Uterus (tissue), 3 donors: ENCODE measurements at regions not wholly inside any gene's neighbourhood (a gene's known extent, or its start where the extent isn't known, plus 50 kb on each side); places are given as distances from the start of the nearest gene placed in this dataset.

Source experiments
- DNase-seq, 2 donors: peaks; one replicate each; pipeline ENCODE4 v3.0.0-alpha.2; 2019 to 2020
- H3K27ac ChIP-seq, 2 donors: fragments of 200-600 bp; sonication (generic); 1 replicate in 1 of 2; 2 replicates in 1 of 2; pipeline ENCODE4 v1.5.1; 2016 to 2018
- H3K27me3 ChIP-seq, 2 donors: fragments of 200-600 bp; sonication (generic); one replicate each; pipeline ENCODE4 v1.5.1; 2018 to 2019; ENCODE audit warnings: control low read depth in 1 of 2
- H3K36me3 ChIP-seq, 2 donors: fragments of 200-600 bp; sonication (generic); one replicate each; pipeline ENCODE4 v1.5.1; 2019; ENCODE audit warnings: control low read depth in 1 of 2
- H3K4me1 ChIP-seq, 2 donors: fragments of 200-600 bp; sonication (generic); one replicate each; pipeline ENCODE4 v1.5.1; 2018 to 2019; ENCODE audit warnings: control low read depth in 1 of 2
- H3K4me3 ChIP-seq, 2 donors: fragments of 200-600 bp; sonication (generic); 1 replicate in 1 of 2; 2 replicates in 1 of 2; pipeline ENCODE4 v1.5.1; 2018 to 2019; ENCODE audit warnings: mild to moderate bottlenecking in 1 of 2
- H3K9me3 ChIP-seq, 2 donors: fragments of 200-600 bp; sonication (generic); one replicate each; pipeline ENCODE4 v1.5.1; 2019; ENCODE audit warnings: control low read depth in 1 of 2
- CTCF ChIP-seq, 4 experiments: fragments of 200-600 bp in 2 of 4; fragments of 450-650 bp in 2 of 4; sonication (generic) in 2 of 4; IDR thresholded peaks; one replicate each; pipeline ENCODE4 v1.5.1; 2016 to 2019; ENCODE audit warnings: antibody characterized with exemption in 4 of 4, mild to moderate bottlenecking in 2 of 4, moderate library complexity in 1 of 4
- POLR2A ChIP-seq, 2 donors: fragments of 450-650 bp; IDR thresholded peaks; one replicate each; pipeline ENCODE4 v1.6.1; 2016; ENCODE audit warnings: antibody characterized with exemption in 2 of 2, mild to moderate bottlenecking in 1 of 2, moderate library complexity in 1 of 2
- intact Hi-C: fragments of 100-400 bp; cut with DNase I; formaldehyde crosslinking; loops from one replicate; pipeline ENCODE4 v1.15.1; 2023; ENCODE audit warnings: low total_unique reads
- donor health status: DM: yes; HTN: yes; CAD: no.

DNA sequence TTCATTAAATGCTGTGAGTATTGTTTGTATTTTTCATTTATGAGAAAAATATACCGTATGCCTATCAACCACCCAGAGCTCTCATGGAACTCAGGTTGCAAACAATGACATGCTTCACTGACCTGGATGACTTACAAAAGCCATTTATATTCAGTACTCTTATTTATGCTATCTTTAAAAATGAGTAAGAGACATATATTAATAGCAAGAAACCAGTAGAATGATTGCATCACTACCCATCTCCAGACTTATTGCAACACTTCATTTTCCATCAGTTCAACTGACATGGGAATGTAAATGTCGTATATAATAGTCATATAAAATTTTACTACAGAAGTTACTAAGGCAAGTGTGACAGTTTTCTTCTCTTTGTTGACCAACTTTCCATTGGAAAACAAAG, 69.1 kb downstream of the OTP start:
- no peak for TF ChIP-seq CTCF (IDR thresholded peaks at IDR 0.05)
- no peak for TF ChIP-seq POLR2A (IDR thresholded peaks at IDR 0.05)
- no peaks in the 10 kb centered on the region for H3K36me3 ChIP-seq
- no peak for DNase-seq
- no peak overlapping the region for H3K27ac ChIP-seq
- H3K4me3 ChIP-seq = no peak overlapping the region
- no peaks in the 10 kb centered on the region for H3K27me3 ChIP-seq
- no peaks in the 10 kb centered on the region for H3K4me1 ChIP-seq
- intact Hi-C loops = no loop called here
- no peaks in the 10 kb centered on the region for H3K9me3 ChIP-seq

DNA sequence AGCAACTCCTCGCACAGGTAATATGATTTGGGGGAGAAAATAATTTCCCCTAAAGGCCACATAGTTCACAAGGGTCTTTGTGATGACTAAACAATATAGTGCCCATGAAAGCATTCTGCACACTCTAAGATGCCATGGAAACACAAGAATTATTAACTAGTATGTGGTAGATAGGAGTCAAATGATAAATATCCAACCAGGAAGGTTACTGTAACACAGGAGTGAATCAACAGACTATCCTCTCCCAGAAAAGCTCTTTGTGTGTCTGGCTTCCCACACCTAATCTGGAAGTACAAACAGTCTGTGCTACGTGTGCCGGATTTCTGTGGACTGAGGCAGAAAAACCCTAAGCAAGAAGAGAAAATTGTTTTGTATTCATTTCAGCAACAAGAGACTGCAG, 70.0 kb downstream of the OTP start:
- Histone ChIP-seq H3K27ac (no peak overlapping the region), H3K4me3 (no peak overlapping the region), H3K4me1 (no peaks in the 10 kb centered on the region), H3K9me3 (no peaks in the 10 kb centered on the region), H3K27me3 (no peaks in the 10 kb centered on the region), H3K36me3 (no peaks in the 10 kb centered on the region)
- TF ChIP-seq CTCF (IDR thresholded peaks at IDR 0.05) (no peak), POLR2A (IDR thresholded peaks at IDR 0.05) (no peak)
- intact Hi-C loops = no loop called here
- no peak for DNase-seq

- TF ChIP-seq CTCF (IDR thresholded peaks at IDR 0.05) (no peak), POLR2A (IDR thresholded peaks at IDR 0.05) (no peak)
- intact Hi-C loops = no loop called here
- Histone ChIP-seq H3K27ac (no peak overlapping the region), H3K4me3 (no peak overlapping the region), H3K36me3 (no peaks in the 10 kb centered on the region), H3K27me3 (no peaks in the 10 kb centered on the region), H3K4me1 (no peaks in the 10 kb centered on the region), H3K9me3 (no peaks in the 10 kb centered on the region)
- no peak for DNase-seq
Observed at GRCh38 chr5:77568082-77568481, 70.4 kb downstream of the OTP start.

GRCh38 chr5:77563475-77563874, 71.4 kb upstream of the WDR41 start:
- no peaks in the 10 kb centered on the region for H3K4me1 ChIP-seq
- DNase-seq = no peak
- no peak overlapping the region for H3K4me3 ChIP-seq
- intact Hi-C loops = no loop called here
- TF ChIP-seq POLR2A (IDR thresholded peaks at IDR 0.05) (no peak), CTCF (IDR thresholded peaks at IDR 0.05) (no peak)
- H3K27ac ChIP-seq = no peak overlapping the region
- H3K27me3 ChIP-seq = no peaks in the 10 kb centered on the region
- no peaks in the 10 kb centered on the region for H3K9me3 ChIP-seq
- H3K36me3 ChIP-seq = no peaks in the 10 kb centered on the region

DNA sequence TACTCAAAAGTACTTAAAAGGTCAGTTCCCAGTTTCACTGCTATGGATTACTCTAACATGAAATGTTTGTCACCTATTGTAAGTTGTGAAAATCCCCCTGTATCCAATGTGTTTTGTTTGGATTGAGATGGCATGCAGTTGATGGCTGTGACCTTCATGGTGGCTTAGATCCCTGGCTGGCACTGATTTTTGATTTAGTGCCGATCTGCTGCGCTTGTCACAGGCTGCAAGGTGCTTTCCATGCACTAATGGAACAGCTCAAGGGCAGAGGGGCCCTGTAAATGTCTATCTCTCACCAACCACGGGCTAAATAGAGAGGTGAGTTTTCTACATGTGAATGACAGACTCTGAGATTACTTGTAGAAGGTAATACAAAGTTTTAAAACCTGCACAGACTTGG, 69.8 kb upstream of the WDR41 start:
- Histone ChIP-seq H3K36me3 (no peaks in the 10 kb centered on the region), H3K27ac (no peak overlapping the region), H3K27me3 (no peaks in the 10 kb centered on the region), H3K9me3 (no peaks in the 10 kb centered on the region), H3K4me1 (no peaks in the 10 kb centered on the region), H3K4me3 (no peak overlapping the region)
- no peak for TF ChIP-seq CTCF (IDR thresholded peaks at IDR 0.05)
- TF ChIP-seq POLR2A (IDR thresholded peaks at IDR 0.05) = no peak
- DNase-seq = no peak
- intact Hi-C loops = no loop called here
